ENCODE measurements at regions not wholly inside any gene's neighbourhood (a gene's known extent, or its start where the extent isn't known, plus 50 kb on each side); places are given as distances from the start of the nearest gene placed in this dataset.

DNA sequence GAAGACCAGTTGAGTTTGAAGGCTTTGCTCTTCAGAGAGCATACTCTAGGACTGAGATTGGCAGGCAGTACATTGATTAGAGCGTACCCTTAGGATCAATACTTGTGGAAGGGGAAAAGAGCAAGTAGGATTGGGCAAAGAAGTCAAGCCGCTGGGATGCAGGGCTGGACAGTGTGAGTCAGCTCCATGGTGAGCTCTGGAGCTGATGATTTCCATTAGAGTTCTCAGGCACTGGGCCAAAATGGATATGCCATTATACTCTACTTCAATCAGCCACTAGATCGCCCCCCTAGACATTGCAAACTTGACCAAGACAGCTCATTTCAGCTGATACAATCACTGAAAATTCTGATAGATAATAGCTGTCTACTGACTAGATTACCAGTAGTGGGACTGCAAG, 432.7 kb upstream of the ALCAM start:
- H3F3A ChIP-seq (ENCODE audit: insufficient read depth, low read length, poor library complexity, severe bottlenecking), result no peaks in the 10 kb centered on the region
- H3K36me3 ChIP-seq (ENCODE audit: insufficient read depth, low read length), result no peaks in the 10 kb centered on the region
- H3K9me3 ChIP-seq (ENCODE audit: low read length), result no peaks in the 10 kb centered on the region
- H3K79me2 ChIP-seq (replicated peaks; ENCODE audit: insufficient read depth, low read length), result no peaks in the 10 kb centered on the region
- H4K20me1 ChIP-seq (ENCODE audit: insufficient read depth), result no peaks in the 10 kb centered on the region
- no peak overlapping the region for H2AFZ ChIP-seq (ENCODE audit: low read depth, low read length)
- H3K27me3 ChIP-seq (ENCODE audit: insufficient read depth, low read depth, low read length), result no peaks in the 10 kb centered on the region
- H3K4me3 ChIP-seq (ENCODE audit: low read length), result no peak overlapping the region
- H3K9me2 ChIP-seq (ENCODE audit: insufficient read depth, low read length), result no peaks in the 10 kb centered on the region
- H3K9ac ChIP-seq (ENCODE audit: low read length), result no peak overlapping the region
- no peak overlapping the region for H3K27ac ChIP-seq (ENCODE audit: low read length)
- H3K4me2 ChIP-seq (ENCODE audit: low read length), result no peak overlapping the region
- TF ChIP-seq, protein P1, sequence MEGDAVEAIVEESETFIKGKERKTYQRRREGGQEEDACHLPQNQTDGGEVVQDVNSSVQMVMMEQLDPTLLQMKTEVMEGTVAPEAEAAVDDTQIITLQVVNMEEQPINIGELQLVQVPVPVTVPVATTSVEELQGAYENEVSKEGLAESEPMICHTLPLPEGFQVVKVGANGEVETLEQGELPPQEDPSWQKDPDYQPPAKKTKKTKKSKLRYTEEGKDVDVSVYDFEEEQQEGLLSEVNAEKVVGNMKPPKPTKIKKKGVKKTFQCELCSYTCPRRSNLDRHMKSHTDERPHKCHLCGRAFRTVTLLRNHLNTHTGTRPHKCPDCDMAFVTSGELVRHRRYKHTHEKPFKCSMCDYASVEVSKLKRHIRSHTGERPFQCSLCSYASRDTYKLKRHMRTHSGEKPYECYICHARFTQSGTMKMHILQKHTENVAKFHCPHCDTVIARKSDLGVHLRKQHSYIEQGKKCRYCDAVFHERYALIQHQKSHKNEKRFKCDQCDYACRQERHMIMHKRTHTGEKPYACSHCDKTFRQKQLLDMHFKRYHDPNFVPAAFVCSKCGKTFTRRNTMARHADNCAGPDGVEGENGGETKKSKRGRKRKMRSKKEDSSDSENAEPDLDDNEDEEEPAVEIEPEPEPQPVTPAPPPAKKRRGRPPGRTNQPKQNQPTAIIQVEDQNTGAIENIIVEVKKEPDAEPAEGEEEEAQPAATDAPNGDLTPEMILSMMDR (IDR thresholded peaks at IDR 0.05; ENCODE audit: poor library complexity, severe bottlenecking), result no peak
- TF ChIP-seq EZH2 (IDR thresholded peaks at IDR 0.05; ENCODE audit: borderline replicate concordance, insufficient read depth, low read length, poor library complexity, severe bottlenecking) (no peak), TAF1 (IDR thresholded peaks at IDR 0.05; ENCODE audit: low read depth) (no peak), RAD21 (conservative IDR thresholded peaks at IDR 0.05) (no peak), SMC3 (conservative IDR thresholded peaks at IDR 0.05; ENCODE audit: poor library complexity) (no peak), POLR2AphosphoS5 (IDR thresholded peaks at IDR 0.05) (no peak), MXI1 (conservative IDR thresholded peaks at IDR 0.05; ENCODE audit: poor library complexity, severe bottlenecking) (no peak), EP300 (conservative IDR thresholded peaks at IDR 0.05; ENCODE audit: poor library complexity, severe bottlenecking) (no peak)
- TF ChIP-seq, protein P2, sequence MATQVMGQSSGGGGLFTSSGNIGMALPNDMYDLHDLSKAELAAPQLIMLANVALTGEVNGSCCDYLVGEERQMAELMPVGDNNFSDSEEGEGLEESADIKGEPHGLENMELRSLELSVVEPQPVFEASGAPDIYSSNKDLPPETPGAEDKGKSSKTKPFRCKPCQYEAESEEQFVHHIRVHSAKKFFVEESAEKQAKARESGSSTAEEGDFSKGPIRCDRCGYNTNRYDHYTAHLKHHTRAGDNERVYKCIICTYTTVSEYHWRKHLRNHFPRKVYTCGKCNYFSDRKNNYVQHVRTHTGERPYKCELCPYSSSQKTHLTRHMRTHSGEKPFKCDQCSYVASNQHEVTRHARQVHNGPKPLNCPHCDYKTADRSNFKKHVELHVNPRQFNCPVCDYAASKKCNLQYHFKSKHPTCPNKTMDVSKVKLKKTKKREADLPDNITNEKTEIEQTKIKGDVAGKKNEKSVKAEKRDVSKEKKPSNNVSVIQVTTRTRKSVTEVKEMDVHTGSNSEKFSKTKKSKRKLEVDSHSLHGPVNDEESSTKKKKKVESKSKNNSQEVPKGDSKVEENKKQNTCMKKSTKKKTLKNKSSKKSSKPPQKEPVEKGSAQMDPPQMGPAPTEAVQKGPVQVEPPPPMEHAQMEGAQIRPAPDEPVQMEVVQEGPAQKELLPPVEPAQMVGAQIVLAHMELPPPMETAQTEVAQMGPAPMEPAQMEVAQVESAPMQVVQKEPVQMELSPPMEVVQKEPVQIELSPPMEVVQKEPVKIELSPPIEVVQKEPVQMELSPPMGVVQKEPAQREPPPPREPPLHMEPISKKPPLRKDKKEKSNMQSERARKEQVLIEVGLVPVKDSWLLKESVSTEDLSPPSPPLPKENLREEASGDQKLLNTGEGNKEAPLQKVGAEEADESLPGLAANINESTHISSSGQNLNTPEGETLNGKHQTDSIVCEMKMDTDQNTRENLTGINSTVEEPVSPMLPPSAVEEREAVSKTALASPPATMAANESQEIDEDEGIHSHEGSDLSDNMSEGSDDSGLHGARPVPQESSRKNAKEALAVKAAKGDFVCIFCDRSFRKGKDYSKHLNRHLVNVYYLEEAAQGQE (IDR thresholded peaks at IDR 0.05; ENCODE audit: borderline replicate concordance), result no peak

DNA sequence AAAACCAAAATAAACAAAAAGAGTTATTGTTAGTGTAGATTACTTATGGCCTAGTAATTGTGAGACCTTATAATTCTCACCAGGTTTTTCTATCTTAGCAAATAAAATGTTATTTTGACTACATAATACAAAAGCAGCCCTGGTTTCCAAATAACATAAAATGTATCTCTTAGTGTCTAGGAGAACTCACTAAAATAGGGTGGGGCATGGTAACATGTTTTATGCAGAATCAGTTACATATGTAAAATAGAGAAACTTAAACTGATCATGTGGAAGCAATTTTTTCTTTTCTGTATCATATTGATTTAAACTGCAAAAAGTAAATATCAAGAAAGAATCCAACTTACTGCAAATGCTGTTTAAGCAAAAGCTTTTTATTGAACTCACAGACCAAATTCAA, 431.1 kb upstream of the ALCAM start:
- no peaks in the 10 kb centered on the region for H3K36me3 ChIP-seq (ENCODE audit: insufficient read depth, low read length)
- no peaks in the 10 kb centered on the region for H3K27me3 ChIP-seq (ENCODE audit: insufficient read depth, low read depth, low read length)
- no peaks in the 10 kb centered on the region for H3K9me2 ChIP-seq (ENCODE audit: insufficient read depth, low read length)
- no peaks in the 10 kb centered on the region for H3F3A ChIP-seq (ENCODE audit: insufficient read depth, low read length, poor library complexity, severe bottlenecking)
- TF ChIP-seq RAD21 (conservative IDR thresholded peaks at IDR 0.05) (no peak), TAF1 (IDR thresholded peaks at IDR 0.05; ENCODE audit: low read depth) (no peak), EZH2 (IDR thresholded peaks at IDR 0.05; ENCODE audit: borderline replicate concordance, insufficient read depth, low read length, poor library complexity, severe bottlenecking) (no peak), POLR2AphosphoS5 (IDR thresholded peaks at IDR 0.05) (no peak), EP300 (conservative IDR thresholded peaks at IDR 0.05; ENCODE audit: poor library complexity, severe bottlenecking) (no peak)
- TF ChIP-seq, protein P2 (IDR thresholded peaks at IDR 0.05; ENCODE audit: borderline replicate concordance), result no peak
- TF ChIP-seq, protein P1 (IDR thresholded peaks at IDR 0.05; ENCODE audit: poor library complexity, severe bottlenecking), result no peak
- no peak overlapping the region for H3K4me2 ChIP-seq (ENCODE audit: low read length)
- H2AFZ ChIP-seq (ENCODE audit: low read depth, low read length), result no peak overlapping the region
- H3K27ac ChIP-seq (ENCODE audit: low read length), result no peak overlapping the region
- no peak overlapping the region for H3K4me3 ChIP-seq (ENCODE audit: low read length)
- no peak overlapping the region for H3K9ac ChIP-seq (ENCODE audit: low read length)
- H3K9me3 ChIP-seq (ENCODE audit: low read length), result no peaks in the 10 kb centered on the region
- H3K79me2 ChIP-seq (replicated peaks; ENCODE audit: insufficient read depth, low read length), result no peaks in the 10 kb centered on the region
- H4K20me1 ChIP-seq (ENCODE audit: insufficient read depth), result no peaks in the 10 kb centered on the region
